Parathyroid adenoma (tissue), 2 donors: ENCODE measurements at regions not wholly inside any gene's neighbourhood (a gene's known extent, or its start where the extent isn't known, plus 50 kb on each side); places are given as distances from the start of the nearest gene placed in this dataset.

Experiments
- H2AFZ ChIP-seq: fragments of 300-600 bp; sonication (generic); one replicate; pipeline ENCODE4 v1.7.0; 2017; ENCODE audit warnings: antibody characterized with exemption, mild to moderate bottlenecking
- H3K27ac ChIP-seq: fragments of 300-600 bp; sonication (generic); one replicate; pipeline ENCODE4 v1.7.0; 2017
- H3K27me3 ChIP-seq: fragments of 300-600 bp; sonication (generic); one replicate; pipeline ENCODE4 v1.7.0; 2017; ENCODE audit warnings: low read length; ENCODE audit not compliant: control insufficient read depth, insufficient read depth
- H3K36me3 ChIP-seq: fragments of 300-600 bp; sonication (generic); one replicate; pipeline ENCODE4 v1.7.0; 2017; ENCODE audit warnings: low read length; ENCODE audit not compliant: control insufficient read depth, insufficient read depth
- H3K4me1 ChIP-seq: fragments of 300-600 bp; sonication (generic); one replicate; pipeline ENCODE4 v1.7.0; 2017; ENCODE audit warnings: control low read depth
- H3K4me2 ChIP-seq: fragments of 300-600 bp; sonication (generic); one replicate; pipeline ENCODE4 v1.7.0; 2017; ENCODE audit warnings: low read length
- H3K4me3 ChIP-seq: fragments of 300-600 bp; sonication (generic); one replicate; pipeline ENCODE4 v1.7.0; 2017; ENCODE audit warnings: low read depth, low read length
- H3K79me2 ChIP-seq: fragments of 300-600 bp; sonication (generic); one replicate; pipeline ENCODE4 v1.7.0; 2017; ENCODE audit warnings: control low read depth
- H3K9ac ChIP-seq: fragments of 300-600 bp; sonication (generic); one replicate; pipeline ENCODE4 v1.7.0; 2017; ENCODE audit warnings: mild to moderate bottlenecking
- H3K9me3 ChIP-seq: fragments of 300-600 bp; sonication (generic); one replicate; pipeline ENCODE4 v1.7.0; 2017; ENCODE audit warnings: low read length; ENCODE audit not compliant: control insufficient read depth
- TF ChIP-seq, protein P1 (sequence below): fragments of 300-600 bp; sonication (generic); IDR thresholded peaks from one replicate; pipeline ENCODE4 v1.7.0; 2017; ENCODE audit warnings: antibody characterized with exemption, mild to moderate bottlenecking
- donor health status: primary hyperparathyroidism.

DNA sequence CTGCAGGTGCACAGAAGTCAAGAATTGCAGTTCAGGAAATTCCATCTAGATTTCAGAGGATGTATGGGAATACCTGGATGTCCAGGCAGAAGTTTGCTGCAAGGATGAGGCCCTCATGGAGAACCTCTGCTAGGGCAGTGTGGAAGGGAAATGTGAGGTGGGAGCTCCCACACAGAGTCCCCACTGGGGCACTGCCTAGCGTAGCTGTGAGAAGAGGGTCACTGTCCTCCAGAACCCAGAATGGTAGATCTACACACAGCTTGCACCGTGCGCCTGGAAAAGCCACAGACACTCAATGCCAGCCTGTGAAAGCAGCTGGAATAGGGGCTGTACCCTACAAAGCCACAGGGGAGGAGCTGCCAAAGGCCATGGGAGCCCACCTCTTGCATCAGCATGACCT is 681.4 kb downstream of the EPHA7 start:
- H3K36me3 ChIP-seq = no peaks in the 10 kb centered on the region
- no peaks in the 10 kb centered on the region for H3K4me1 ChIP-seq
- TF ChIP-seq, protein P1, sequence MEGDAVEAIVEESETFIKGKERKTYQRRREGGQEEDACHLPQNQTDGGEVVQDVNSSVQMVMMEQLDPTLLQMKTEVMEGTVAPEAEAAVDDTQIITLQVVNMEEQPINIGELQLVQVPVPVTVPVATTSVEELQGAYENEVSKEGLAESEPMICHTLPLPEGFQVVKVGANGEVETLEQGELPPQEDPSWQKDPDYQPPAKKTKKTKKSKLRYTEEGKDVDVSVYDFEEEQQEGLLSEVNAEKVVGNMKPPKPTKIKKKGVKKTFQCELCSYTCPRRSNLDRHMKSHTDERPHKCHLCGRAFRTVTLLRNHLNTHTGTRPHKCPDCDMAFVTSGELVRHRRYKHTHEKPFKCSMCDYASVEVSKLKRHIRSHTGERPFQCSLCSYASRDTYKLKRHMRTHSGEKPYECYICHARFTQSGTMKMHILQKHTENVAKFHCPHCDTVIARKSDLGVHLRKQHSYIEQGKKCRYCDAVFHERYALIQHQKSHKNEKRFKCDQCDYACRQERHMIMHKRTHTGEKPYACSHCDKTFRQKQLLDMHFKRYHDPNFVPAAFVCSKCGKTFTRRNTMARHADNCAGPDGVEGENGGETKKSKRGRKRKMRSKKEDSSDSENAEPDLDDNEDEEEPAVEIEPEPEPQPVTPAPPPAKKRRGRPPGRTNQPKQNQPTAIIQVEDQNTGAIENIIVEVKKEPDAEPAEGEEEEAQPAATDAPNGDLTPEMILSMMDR = no peak

DNA sequence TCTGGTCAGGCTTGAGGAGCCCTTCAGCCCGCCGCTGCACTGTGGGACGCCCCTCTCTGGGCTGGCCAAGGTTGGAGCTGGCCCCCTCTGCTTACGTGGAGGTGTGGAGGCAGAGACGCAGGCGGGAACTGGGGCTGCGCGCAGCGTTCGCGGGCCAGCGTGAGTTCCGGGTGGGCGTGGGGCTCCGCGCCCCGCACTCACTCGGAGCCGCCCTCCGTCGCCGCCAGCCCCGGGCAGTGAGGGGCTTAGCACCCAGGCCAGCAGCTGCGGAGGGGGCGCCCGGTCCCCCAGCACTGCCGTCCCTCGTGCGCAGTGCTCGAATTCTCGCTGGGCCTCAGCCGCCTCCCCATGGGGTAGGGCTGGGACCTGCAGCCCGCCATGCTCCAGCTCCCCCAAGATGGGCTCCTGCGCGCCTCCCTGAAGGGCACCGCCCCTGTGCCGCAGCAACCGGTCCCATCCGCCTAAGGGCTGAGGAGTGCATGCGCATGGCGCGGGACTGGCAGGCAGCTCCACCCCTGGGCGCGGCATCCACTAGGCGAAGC is 695.9 kb downstream of the EPHA7 start:
- Histone ChIP-seq H3K9me3 (no peaks in the 10 kb centered on the region), H3K36me3 (no peaks in the 10 kb centered on the region), H3K4me2 (peak overlapping the region; percentile 52), H3K4me3 (peak overlapping the region; percentile 47), H3K4me1 (no peaks in the 10 kb centered on the region), H3K79me2 (no peaks in the 10 kb centered on the region), H2AFZ (no peak overlapping the region), H3K27ac (no peak overlapping the region), H3K27me3 (no peaks in the 10 kb centered on the region), H3K9ac (no peak overlapping the region)
- TF ChIP-seq, protein P1 = no peak

More for the DNA sequence above, 681.4 kb downstream of the EPHA7 start:
- Histone ChIP-seq H3K4me2 (no peak overlapping the region), H3K9me3 (no peaks in the 10 kb centered on the region), H3K27me3 (no peaks in the 10 kb centered on the region), H3K9ac (no peak overlapping the region), H3K4me3 (no peak overlapping the region), H3K79me2 (no peaks in the 10 kb centered on the region), H3K27ac (no peak overlapping the region), H2AFZ (no peak overlapping the region)

DNA sequence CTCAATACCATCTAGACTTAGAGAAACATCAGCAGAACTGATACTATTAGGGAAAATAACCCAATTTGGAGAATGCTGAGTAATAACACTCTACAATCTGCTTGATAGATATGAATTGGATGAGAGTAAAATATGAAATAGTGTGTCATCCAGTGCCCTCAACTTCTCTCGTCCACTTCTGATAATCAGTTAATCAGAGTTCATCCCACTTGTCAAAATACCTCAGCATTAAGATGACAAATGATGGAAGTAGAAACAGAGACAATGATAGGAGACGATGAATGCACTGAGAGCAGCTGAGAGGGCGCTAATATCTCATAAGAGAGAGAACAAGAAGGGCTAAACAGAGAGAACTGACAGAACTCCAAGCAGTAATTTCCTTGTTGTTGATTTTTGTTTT is 699.6 kb downstream of the EPHA7 start:
- Histone ChIP-seq H3K36me3 (no peaks in the 10 kb centered on the region), H3K4me3 (no peak overlapping the region), H3K4me1 (no peaks in the 10 kb centered on the region), H3K27ac (no peak overlapping the region), H3K27me3 (no peaks in the 10 kb centered on the region), H3K9ac (no peak overlapping the region), H3K79me2 (no peaks in the 10 kb centered on the region), H3K9me3 (no peaks in the 10 kb centered on the region), H2AFZ (no peak overlapping the region), H3K4me2 (no peak overlapping the region)
- TF ChIP-seq, protein P1 = no peak

DNA sequence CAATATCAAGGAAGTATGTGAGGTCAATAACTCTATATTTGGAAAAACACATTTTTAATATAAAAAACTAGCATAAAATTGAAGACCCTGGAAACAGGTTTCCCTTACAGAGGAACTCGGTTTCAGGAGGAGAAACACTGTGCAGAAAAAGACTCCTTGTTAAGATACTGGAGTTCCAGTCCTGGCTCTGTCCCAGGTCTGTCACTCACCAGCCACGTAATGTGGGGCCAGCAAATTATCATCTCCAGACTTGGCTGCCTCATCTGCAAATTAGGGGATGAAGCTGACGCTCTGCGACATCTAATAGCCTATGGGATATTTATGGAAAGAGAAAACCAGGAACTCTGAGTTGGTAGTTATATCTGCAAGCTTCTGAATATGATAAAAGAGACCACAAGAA is 702.7 kb downstream of the EPHA7 start:
- Histone ChIP-seq H3K9ac (no peak overlapping the region), H2AFZ (no peak overlapping the region), H3K9me3 (no peaks in the 10 kb centered on the region), H3K4me3 (no peak overlapping the region), H3K36me3 (no peaks in the 10 kb centered on the region), H3K4me1 (no peaks in the 10 kb centered on the region), H3K27me3 (no peaks in the 10 kb centered on the region), H3K79me2 (no peaks in the 10 kb centered on the region), H3K4me2 (no peak overlapping the region), H3K27ac (no peak overlapping the region)
- TF ChIP-seq, protein P1 = no peak

DNA sequence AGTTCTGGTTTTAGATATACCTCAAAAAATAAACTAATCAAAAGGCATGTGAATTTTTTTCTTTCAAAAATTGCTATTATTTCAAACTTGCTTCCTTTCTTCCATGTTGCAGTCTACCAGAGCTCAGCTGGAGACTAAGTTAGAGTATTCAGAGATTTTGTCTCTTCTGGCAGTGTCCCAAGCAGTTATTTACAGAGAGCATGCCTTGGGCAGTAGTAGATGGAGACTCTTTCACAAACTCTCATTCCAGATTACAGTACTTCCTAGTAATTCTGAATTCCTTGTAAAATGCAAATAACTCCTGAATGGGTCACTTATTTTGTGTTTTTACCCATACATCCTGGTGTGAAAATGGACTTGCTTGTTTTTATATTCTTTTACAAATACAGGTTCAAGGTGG is 703.4 kb downstream of the EPHA7 start:
- H2AFZ ChIP-seq = no peak overlapping the region
- no peak overlapping the region for H3K4me2 ChIP-seq
- H3K79me2 ChIP-seq = no peaks in the 10 kb centered on the region
- no peaks in the 10 kb centered on the region for H3K27me3 ChIP-seq
- no peaks in the 10 kb centered on the region for H3K9me3 ChIP-seq
- H3K4me1 ChIP-seq = no peaks in the 10 kb centered on the region
- no peaks in the 10 kb centered on the region for H3K36me3 ChIP-seq
- no peak overlapping the region for H3K27ac ChIP-seq
- H3K4me3 ChIP-seq = no peak overlapping the region
- TF ChIP-seq, protein P1 = no peak
- H3K9ac ChIP-seq = no peak overlapping the region
